HepG2 (cell line): ENCODE measurements at regions not wholly inside any gene's neighbourhood (a gene's known extent, or its start where the extent isn't known, plus 50 kb on each side); places are given as distances from the start of the nearest gene placed in this dataset.
"Not testable (repeated sequence)": the region's sequence is repeated elsewhere in the genome, so short reads cannot be mapped to it uniquely, and the experiment has no call there.

Experiments used
- ATAC-seq: fragments of 200-7000 bp; cut with Tn5 transposase; 3 replicates; pipeline ENCODE4 v1.9.1; 2020; ENCODE audit warnings: mild to moderate bottlenecking, moderate library complexity
- BruUV-seq: library from RNA; stranded (reverse); fragments of 400-500 nt; replicated peaks from 2 replicates; lab custom pipeline; 2021; lab: Mats Ljungman, UMichigan
- CTCF ChIA-PET: fragments of 300-600 bp; formaldehyde crosslinking; extraction: SDS; loops from one replicate; lab custom pipeline; 2021; ENCODE audit warnings: low total read pairs, inconsistent platforms, low intra/inter-chr PET ratio; lab: Yijun Ruan, JAX
- POLR2A ChIA-PET: fragments of 350-600 bp; sonication (Branson Sonifier 250); formaldehyde crosslinking; loops from one replicate; lab custom pipeline; 2020; ENCODE audit warnings: antibody characterized with exemption, inconsistent platforms; lab: Yijun Ruan, JAX
- DNase-seq: peaks from one replicate; pipeline ENCODE4 v3.0.0-alpha.2; 2015; ENCODE audit warnings: low spot score
- FAIRE-seq: peaks from 3 replicates; lab custom pipeline; 2011; peaks lifted over from hg19 to GRCh38; lab: Jason Lieb, UNC
- H2AFZ ChIP-seq: one replicate; pipeline ENCODE4 v1.6.1; 2011; ENCODE audit warnings: low read length, inconsistent platforms
- H3K27ac ChIP-seq: fragments of 300-600 bp; 3 replicates; pipeline ENCODE4 v1.8.0; 2011; ENCODE audit warnings: mixed run types, mild to moderate bottlenecking, mixed read lengths, low read length, inconsistent platforms; ENCODE audit not compliant: insufficient read depth; ENCODE audit errors: extremely low read length
- H3K27me3 ChIP-seq, 2 experiments: fragments of 200-600 bp in 1 of 2; 2 replicates in 1 of 2; 3 replicates in 1 of 2; pipeline versions ENCODE4 v1.6.0 to v1.8.0; 2011; ENCODE audit warnings: low read length in 2 of 2, mild to moderate bottlenecking in 2 of 2, moderate library complexity in 2 of 2, inconsistent platforms in 1 of 2; ENCODE audit not compliant: insufficient read depth in 2 of 2, control insufficient read depth in 1 of 2
- H3K36me3 ChIP-seq, 2 experiments: fragments of 200-600 bp in 1 of 2; replicated peaks in 1 of 2; 2 replicates in 1 of 2; 3 replicates in 1 of 2; pipeline versions ENCODE4 v1.5.1 to v1.8.0; 2011; ENCODE audit warnings: low read length in 2 of 2, inconsistent platforms in 1 of 2; ENCODE audit not compliant: insufficient read depth in 2 of 2, control insufficient read depth in 1 of 2
- H3K4me1 ChIP-seq: 2 replicates; pipeline ENCODE4 v1.5.1; 2012; ENCODE audit warnings: low read length, inconsistent platforms; ENCODE audit not compliant: insufficient read depth
- H3K4me2 ChIP-seq: 2 replicates; pipeline ENCODE4 v1.6.0; 2011; ENCODE audit warnings: low read depth, low read length, inconsistent platforms
- H3K4me3 ChIP-seq, 3 experiments: fragments of 200-600 bp in 1 of 3; sonication (generic), shearing (Covaris generic) in 1 of 3; replicated peaks in 1 of 3; 2 replicates each; pipeline ENCODE4 v1.5.1; 2011 to 2016; ENCODE audit warnings: low read length in 3 of 3, inconsistent platforms in 2 of 3, low read depth in 2 of 3, mild to moderate bottlenecking in 2 of 3, control low read depth in 1 of 3, mixed read lengths in 1 of 3; ENCODE audit not compliant: insufficient read depth in 1 of 3
- H3K79me2 ChIP-seq: one replicate; pipeline ENCODE4 v1.6.1; 2011; ENCODE audit warnings: low read length, inconsistent platforms; ENCODE audit not compliant: insufficient read depth
- H3K9ac ChIP-seq: 2 replicates; pipeline ENCODE4 v1.6.0; 2011; ENCODE audit warnings: mild to moderate bottlenecking, low read depth, low read length, inconsistent platforms; ENCODE audit not compliant: insufficient read depth
- H3K9me3 ChIP-seq: 2 replicates; pipeline ENCODE4 v1.5.1; 2012; ENCODE audit warnings: mild to moderate bottlenecking, low read length
- H4K20me1 ChIP-seq: 2 replicates; pipeline ENCODE4 v1.6.0; 2011; ENCODE audit warnings: inconsistent platforms, mild to moderate bottlenecking, low read length, moderate library complexity; ENCODE audit not compliant: insufficient read depth
- FOXK2 ChIP-seq: fragments of 450-650 bp; IDR thresholded peaks from 2 replicates; pipeline ENCODE4 v1.6.1; 2016
- HMGA1 ChIP-seq: sonication (generic); formaldehyde crosslinking; conservative IDR thresholded peaks from 2 replicates; pipeline ENCODE4 v1.4.0; 2020; ENCODE audit warnings: missing genetic modification reagents
- NR3C1 ChIP-seq: sonication (generic); formaldehyde crosslinking; IDR thresholded peaks from 2 replicates; pipeline ENCODE4 v1.4.0; 2020; ENCODE audit warnings: missing genetic modification reagents
- PITX1 ChIP-seq: sonication (generic); formaldehyde crosslinking; IDR thresholded peaks from 2 replicates; pipeline ENCODE4 v1.5.1; 2020; ENCODE audit warnings: mild to moderate bottlenecking, missing genetic modification reagents
- RXRA ChIP-seq: sonication (generic); formaldehyde crosslinking; IDR thresholded peaks from 2 replicates; pipeline ENCODE4 v1.5.1; 2020; ENCODE audit warnings: missing genetic modification reagents
- SOX6 ChIP-seq, 2 experiments: fragments of 450-650 bp in 1 of 2; sonication (generic) in 1 of 2; formaldehyde crosslinking in 1 of 2; IDR thresholded peaks; 2 replicates each; pipeline versions ENCODE4 v1.4.0 to v1.6.1; 2017 to 2020; ENCODE audit warnings: antibody characterized with exemption in 1 of 2, mild to moderate bottlenecking in 1 of 2, missing genetic modification reagents in 1 of 2
- ZNF34 ChIP-seq: sonication (generic); formaldehyde crosslinking; IDR thresholded peaks from 2 replicates; pipeline ENCODE4 v1.4.0; 2020; ENCODE audit warnings: mild to moderate bottlenecking, missing genetic modification reagents, borderline replicate concordance
- ZNF343 ChIP-seq: sonication (generic); formaldehyde crosslinking; IDR thresholded peaks from 2 replicates; pipeline ENCODE4 v1.4.0; 2020; ENCODE audit warnings: mild to moderate bottlenecking, missing genetic modification reagents
- ZNF703 ChIP-seq: sonication (generic); formaldehyde crosslinking; IDR thresholded peaks from 2 replicates; pipeline ENCODE4 v1.5.1; 2020; ENCODE audit warnings: missing genetic modification reagents, mild to moderate bottlenecking, moderate library complexity, borderline replicate concordance
- WGBS: methylation state at CpG from one replicate; pipeline ENCODE4 v1.1.6; 2017; ENCODE audit warnings: low lambda C conversion rate; 5-methylcytosine and 5-hydroxymethylcytosine counted together
- in situ Hi-C: cut with HindIII; loops from 2 replicates; pipeline ENCODE4 v1.10.0; 2017; ENCODE audit warnings: low pct_unique_long_range_greater_than_20kb; ENCODE audit not compliant: extremely low pct_ligation_motif_present
- intact Hi-C: fragments of 100-400 bp; cut with micrococcal nuclease; formaldehyde crosslinking; loops from one replicate; pipeline ENCODE4 v1.10.0; 2022; ENCODE audit not compliant: unreplicated experiment
- TF ChIP-seq, protein P1 (sequence below): fragments of 450-650 bp; IDR thresholded peaks from 2 replicates; pipeline ENCODE4 v1.6.1; 2017
- TF ChIP-seq, protein P2 (sequence below): sonication (generic); formaldehyde crosslinking; IDR thresholded peaks from 2 replicates; pipeline ENCODE4 v1.5.0; 2020; ENCODE audit warnings: missing genetic modification reagents
- TF ChIP-seq, protein P3 (sequence below): IDR thresholded peaks from 2 replicates; pipeline ENCODE4 v1.6.1; 2016; ENCODE audit warnings: missing biosample characterization, missing genetic modification reagents, low read depth

DNA sequence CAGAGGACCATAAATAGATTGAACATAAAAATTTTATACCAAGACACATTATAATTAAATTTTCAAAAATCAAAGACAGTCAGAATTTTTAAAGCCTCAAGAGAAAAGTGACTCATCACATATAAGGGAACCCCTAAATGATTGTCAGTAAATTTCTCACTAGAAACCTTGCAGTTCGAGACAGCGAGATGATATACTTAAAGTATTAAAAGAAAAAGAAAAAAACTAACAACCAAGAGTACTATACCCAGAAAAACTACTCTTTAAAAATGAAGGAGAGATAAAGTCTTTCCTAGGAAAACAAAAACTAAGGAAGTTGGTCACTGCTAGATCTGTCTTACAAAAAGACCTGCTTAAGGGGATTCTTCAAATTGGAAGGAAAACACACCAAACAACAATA is 251.4 kb upstream of the MSX2 start (continued):
- TF ChIP-seq, protein P1, sequence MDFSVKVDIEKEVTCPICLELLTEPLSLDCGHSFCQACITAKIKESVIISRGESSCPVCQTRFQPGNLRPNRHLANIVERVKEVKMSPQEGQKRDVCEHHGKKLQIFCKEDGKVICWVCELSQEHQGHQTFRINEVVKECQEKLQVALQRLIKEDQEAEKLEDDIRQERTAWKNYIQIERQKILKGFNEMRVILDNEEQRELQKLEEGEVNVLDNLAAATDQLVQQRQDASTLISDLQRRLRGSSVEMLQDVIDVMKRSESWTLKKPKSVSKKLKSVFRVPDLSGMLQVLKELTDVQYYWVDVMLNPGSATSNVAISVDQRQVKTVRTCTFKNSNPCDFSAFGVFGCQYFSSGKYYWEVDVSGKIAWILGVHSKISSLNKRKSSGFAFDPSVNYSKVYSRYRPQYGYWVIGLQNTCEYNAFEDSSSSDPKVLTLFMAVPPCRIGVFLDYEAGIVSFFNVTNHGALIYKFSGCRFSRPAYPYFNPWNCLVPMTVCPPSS, result no peak

DNA sequence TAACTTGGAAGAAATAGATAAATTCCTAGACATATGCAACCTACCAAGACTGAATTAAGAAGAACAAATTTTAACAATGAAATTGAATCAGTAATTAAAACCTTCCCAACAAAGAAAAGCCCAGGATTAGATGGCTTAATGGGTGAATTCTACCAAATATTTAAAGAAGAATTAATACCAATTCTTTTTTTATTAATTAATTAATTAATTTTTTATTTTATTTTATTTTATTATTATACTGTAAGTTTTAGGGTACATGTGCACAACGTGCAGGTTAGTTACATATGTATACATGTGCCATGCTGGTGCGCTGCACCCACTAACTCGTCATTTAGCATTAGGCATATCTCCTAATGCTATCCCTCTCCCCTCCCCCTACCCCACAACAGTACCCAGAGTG is 248.4 kb upstream of the MSX2 start:
- H3K9ac ChIP-seq, ATAC-seq, POLR2A ChIA-PET, DNase-seq, H3K9me3 ChIP-seq, H4K20me1 ChIP-seq, CTCF ChIA-PET, H3K79me2 ChIP-seq, BruUV-seq, H3K36me3 ChIP-seq, H3K27ac ChIP-seq, intact Hi-C loops, H3K27me3 ChIP-seq, FAIRE-seq, H3K4me3 ChIP-seq, H3K4me1 ChIP-seq, H2AFZ ChIP-seq, in situ Hi-C loops, H3K4me2 ChIP-seq: not testable (repeated sequence)
- WGBS, result 2% methylated on average over 3 of the region's 3 CpGs

DNA sequence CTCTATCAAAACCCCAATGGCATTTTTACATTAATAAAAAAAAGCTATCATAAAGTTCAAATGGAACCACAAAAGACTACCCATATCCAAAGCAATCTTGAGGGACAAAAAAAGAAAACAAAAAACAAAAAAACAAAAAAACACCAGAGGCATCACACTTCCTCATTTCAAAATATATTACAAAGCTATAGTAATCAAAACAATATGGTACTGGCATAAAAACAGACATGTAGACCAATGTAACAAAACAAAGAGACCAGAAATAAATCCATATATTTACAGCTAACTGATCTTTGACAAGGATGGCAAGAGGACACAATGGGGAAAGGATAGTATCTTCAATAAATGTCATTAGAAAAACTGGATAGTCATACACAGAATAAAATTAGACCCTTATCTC is 245.1 kb upstream of the MSX2 start:
- H3K9ac ChIP-seq, result no peak overlapping the region
- CTCF ChIA-PET, result no interaction called here

More for the DNA sequence above, 245.1 kb upstream of the MSX2 start:
- Histone ChIP-seq H3K4me2 (no peak overlapping the region), H3K79me2 (no peaks in the 10 kb centered on the region), H3K9me3 (peaks cover 1% of the 10 kb centered on the region; the same call in 1 of the 2 replicates), H2AFZ (no peak overlapping the region), H3K27ac (no peak overlapping the region), H4K20me1 (no peaks in the 10 kb centered on the region), H3K4me3 (no peak overlapping the region), H3K27me3 (no peaks in the 10 kb centered on the region), H3K36me3 (no peaks in the 10 kb centered on the region), H3K4me1 (no peaks in the 10 kb centered on the region)
- in situ Hi-C loops, result no loop called here
- TF ChIP-seq, protein P2, sequence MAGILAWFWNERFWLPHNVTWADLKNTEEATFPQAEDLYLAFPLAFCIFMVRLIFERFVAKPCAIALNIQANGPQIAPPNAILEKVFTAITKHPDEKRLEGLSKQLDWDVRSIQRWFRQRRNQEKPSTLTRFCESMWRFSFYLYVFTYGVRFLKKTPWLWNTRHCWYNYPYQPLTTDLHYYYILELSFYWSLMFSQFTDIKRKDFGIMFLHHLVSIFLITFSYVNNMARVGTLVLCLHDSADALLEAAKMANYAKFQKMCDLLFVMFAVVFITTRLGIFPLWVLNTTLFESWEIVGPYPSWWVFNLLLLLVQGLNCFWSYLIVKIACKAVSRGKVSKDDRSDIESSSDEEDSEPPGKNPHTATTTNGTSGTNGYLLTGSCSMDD, result no peak
- TF ChIP-seq, protein P3, sequence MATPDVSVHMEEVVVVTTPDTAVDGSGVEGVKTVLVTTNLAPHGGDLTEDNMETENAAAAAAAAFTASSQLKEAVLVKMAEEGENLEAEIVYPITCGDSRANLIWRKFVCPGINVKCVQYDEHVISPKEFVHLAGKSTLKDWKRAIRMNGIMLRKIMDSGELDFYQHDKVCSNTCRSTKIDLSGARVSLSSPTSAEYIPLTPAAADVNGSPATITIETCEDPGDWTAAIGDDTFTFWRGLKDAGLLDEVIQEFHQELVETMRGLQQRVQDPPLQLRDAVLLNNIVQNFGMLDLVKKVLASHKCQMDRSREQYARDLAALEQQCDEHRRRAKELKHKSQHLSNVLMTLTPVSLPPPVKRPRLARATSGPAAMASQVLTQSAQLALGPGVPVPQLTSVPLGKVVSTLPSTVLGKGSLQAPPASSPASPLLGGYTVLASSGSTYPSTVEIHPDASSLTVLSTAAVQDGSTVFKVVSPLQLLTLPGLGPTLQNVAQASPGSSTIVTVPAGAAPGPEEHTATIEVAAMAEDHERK (CRISPR knock-in tag), result no peak
- TF ChIP-seq RXRA (CRISPR knock-in tag), result no peak
- no peak for TF ChIP-seq ZNF343
- TF ChIP-seq ZNF703 (CRISPR knock-in tag), result no peak
- TF ChIP-seq PITX1 (CRISPR knock-in tag), result no peak
- TF ChIP-seq ZNF34 (CRISPR knock-in tag), result no peak
- TF ChIP-seq FOXK2, result no peak
- TF ChIP-seq NR3C1, result no peak
- TF ChIP-seq SOX6 (IDR thresholded peaks at IDR 0.05), result no peak
- no peak for TF ChIP-seq SOX6 (CRISPR knock-in tag; IDR thresholded peaks at IDR 0.05)
- no peak for TF ChIP-seq HMGA1 (CRISPR knock-in tag)
- ATAC-seq (no peak), DNase-seq (no peak), FAIRE-seq (no peak)
- POLR2A ChIA-PET, result no interaction called here
- no TSS peak for BruUV-seq
- intact Hi-C loops, result no loop called here
